ENCODE measurements at regions not wholly inside any gene's neighbourhood (a gene's known extent, or its start where the extent isn't known, plus 50 kb on each side); places are given as distances from the start of the nearest gene placed in this dataset.

DNA sequence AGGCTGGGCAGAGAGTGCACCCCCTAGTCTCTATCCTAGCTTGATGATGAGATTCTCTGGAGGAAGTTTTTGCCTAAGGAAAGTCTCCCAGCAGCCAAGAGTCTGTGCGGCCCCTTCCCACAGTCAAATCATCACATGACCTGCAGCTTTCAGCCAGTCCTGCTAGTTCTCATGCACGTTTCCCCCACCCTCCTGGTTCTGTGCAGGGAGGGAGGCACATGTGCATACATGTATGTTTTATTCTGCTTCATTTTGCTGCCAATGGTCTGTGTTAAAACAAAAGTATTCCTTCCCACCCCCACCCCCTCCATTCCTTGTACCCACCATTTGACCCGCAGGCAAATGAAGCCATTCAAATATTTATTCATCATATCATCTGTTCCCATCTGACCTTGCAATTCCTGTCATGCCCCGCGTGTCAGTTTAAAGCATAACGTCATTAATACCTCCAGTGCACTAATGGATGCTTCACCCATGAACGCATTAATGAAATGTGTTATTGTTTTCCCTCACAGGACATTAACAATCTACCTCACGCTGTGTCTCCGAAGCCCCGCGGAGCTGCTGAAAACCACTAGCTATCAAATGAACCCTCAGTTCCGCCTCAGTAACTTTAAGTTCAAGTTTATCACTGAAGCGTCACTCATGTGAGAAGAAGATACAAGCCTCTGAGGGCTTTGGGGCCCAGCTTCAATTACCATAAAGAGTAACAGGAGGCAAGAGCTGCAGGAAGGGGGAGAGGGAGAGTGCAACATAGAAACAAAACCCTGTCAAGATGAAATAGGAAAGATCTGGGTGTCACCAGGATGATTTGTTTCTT is 139.6 kb downstream of the RASEF start:
- ATAC-seq (no peak), DNase-seq (ENCODE audit: extremely low read depth in 1 of 4, low spot score in 3 of 4) (no peak), FAIRE-seq (no peak)
- H3K9ac ChIP-seq (ENCODE audit: insufficient read depth in 1 of 2, low read depth in 2 of 2, low read length in 2 of 2), result no peak overlapping the region
- CTCF ChIA-PET (ENCODE audit: low intra/inter-chr PET ratio), result no interaction called here
- no peaks in the 10 kb centered on the region for H4K20me1 ChIP-seq (replicated peaks; ENCODE audit: control insufficient read depth, insufficient read depth, low read length)
- H3K4me3 ChIP-seq, result no peak overlapping the region
- H3K79me2 ChIP-seq (ENCODE audit: control insufficient read depth, insufficient read depth, low read length), result no peaks in the 10 kb centered on the region
- no peaks in the 10 kb centered on the region for H3K9me3 ChIP-seq (replicated peaks; ENCODE audit: control insufficient read depth, insufficient read depth, low read depth, low read length)
- H2AFZ ChIP-seq (ENCODE audit: low read depth, low read length), result no peak overlapping the region
- H3K4me2 ChIP-seq (ENCODE audit: insufficient read depth, low read length), result no peak overlapping the region
- WGBS (ENCODE audit: insufficient coverage, low coverage, missing lambda C conversion rate), result 2% methylated on average over 8 of the region's 13 CpGs
- H3K27ac ChIP-seq (ENCODE audit: extremely low read depth, low read depth, low read length), result no peak overlapping the region
- POLR2A ChIA-PET, result no interaction called here
- TF ChIP-seq GTF2E2 (tag; IDR thresholded peaks at IDR 0.05), result no peak
- TF ChIP-seq POLR3G (IDR thresholded peaks at IDR 0.05; ENCODE audit: extremely low read depth, insufficient read length, insufficient replicate concordance), result no peak
- TF ChIP-seq, protein P1, sequence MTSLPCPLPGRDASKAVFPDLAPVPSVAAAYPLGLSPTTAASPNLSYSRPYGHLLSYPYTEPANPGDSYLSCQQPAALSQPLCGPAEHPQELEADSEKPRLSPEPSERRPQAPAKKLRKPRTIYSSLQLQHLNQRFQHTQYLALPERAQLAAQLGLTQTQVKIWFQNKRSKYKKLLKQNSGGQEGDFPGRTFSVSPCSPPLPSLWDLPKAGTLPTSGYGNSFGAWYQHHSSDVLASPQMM (CRISPR knock-in tag; IDR thresholded peaks at IDR 0.05), result no peak
- TF ChIP-seq, protein P2, sequence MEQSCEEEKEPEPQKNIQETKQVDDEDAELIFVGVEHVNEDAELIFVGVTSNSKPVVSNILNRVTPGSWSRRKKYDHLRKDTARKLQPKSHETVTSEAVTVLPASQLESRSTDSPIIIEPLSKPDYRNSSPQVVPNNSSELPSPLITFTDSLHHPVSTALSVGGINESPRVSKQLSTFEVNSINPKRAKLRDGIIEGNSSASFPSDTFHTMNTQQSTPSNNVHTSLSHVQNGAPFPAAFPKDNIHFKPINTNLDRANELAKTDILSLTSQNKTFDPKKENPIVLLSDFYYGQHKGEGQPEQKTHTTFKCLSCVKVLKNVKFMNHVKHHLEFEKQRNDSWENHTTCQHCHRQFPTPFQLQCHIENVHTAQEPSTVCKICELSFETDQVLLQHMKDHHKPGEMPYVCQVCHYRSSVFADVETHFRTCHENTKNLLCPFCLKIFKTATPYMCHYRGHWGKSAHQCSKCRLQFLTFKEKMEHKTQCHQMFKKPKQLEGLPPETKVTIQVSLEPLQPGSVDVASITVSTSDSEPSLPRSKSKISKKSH (CRISPR knock-in tag; IDR thresholded peaks at IDR 0.05), result no peak
- no peak for TF ChIP-seq ASH1L (IDR thresholded peaks at IDR 0.05; ENCODE audit: borderline replicate concordance, low read depth, partially characterized antibody)
- TF ChIP-seq, protein P3, sequence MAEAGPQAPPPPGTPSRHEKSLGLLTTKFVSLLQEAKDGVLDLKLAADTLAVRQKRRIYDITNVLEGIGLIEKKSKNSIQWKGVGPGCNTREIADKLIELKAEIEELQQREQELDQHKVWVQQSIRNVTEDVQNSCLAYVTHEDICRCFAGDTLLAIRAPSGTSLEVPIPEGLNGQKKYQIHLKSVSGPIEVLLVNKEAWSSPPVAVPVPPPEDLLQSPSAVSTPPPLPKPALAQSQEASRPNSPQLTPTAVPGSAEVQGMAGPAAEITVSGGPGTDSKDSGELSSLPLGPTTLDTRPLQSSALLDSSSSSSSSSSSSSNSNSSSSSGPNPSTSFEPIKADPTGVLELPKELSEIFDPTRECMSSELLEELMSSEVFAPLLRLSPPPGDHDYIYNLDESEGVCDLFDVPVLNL (CRISPR knock-in tag; IDR thresholded peaks at IDR 0.05; ENCODE audit: low read depth), result no peak
- BruUV-seq (replicated peaks), result no TSS peak
- H3K4me1 ChIP-seq (replicated peaks in 1 of 2; ENCODE audit: control insufficient read depth in 2 of 2, insufficient read depth in 2 of 2, low read length in 2 of 2), result no peaks in the 10 kb centered on the region
- intact Hi-C loops (cut with micrococcal nuclease) (loop anchor here (10.0 kb wide), 1 partner anchor 61 kb away; no protein-coding TSS in a partner anchor), in situ Hi-C loops (cut with MboI) (no loop called here)
- H3K9me1 ChIP-seq (ENCODE audit: control insufficient read depth, insufficient read depth, low read length), result no peaks in the 10 kb centered on the region
- no peaks in the 10 kb centered on the region for H3K27me3 ChIP-seq (ENCODE audit: control insufficient read depth in 2 of 2, insufficient read depth in 2 of 2, low read length in 2 of 2)
- H3K36me3 ChIP-seq (ENCODE audit: control insufficient read depth, insufficient read depth, low read length), result no peaks in the 10 kb centered on the region

All from K562 (cell line).